Suppressor macrophage treated with lipopolysaccharide for 4 hours (primary cell): ENCODE measurements at regions not wholly inside any gene's neighbourhood (a gene's known extent, or its start where the extent isn't known, plus 50 kb on each side); places are given as distances from the start of the nearest gene placed in this dataset.
A peak's percentile ranks its signal among the peaks of the same experiment; 100 is the strongest.

Experiments
- DNase-seq: peaks from one replicate; pipeline ENCODE4 v3.0.0-alpha.2; 2020

DNA sequence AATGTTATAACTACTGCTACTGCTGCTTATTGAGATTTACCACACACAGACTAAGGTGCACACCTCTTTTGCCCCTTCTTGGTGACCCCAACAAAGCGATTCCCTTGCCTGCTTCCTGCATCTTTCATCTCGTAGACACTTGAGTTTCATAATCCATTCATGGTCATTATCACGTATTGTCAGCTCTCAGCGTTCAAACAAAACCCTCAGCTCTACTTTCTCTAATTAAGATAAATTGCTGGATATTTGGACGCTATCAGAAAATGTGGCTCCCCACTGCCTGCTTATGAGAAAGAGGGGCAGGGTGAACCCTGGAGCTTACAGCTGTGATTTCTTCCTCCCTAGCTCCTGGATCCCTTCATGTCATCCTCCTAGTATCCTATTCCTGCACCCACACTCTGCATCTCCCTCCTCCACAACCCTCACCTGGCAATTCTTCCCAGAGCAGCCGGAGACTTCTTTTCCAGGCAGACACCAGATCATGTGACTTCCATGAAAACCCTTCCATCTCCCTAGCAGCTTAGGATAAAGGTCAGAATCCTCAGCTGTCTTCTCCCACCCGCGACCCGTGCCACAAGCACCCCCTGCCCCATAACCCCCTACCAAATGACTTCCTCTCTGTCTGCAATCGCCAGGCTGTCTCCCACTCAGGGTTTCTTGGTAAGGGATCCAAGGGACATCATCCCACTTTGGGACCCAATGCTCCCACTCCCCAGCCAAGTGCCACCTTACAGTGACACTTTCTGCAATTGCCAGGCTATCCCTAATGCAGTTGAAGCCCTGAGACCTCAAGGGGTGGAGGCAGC, 146.5 kb downstream of the NSG2 start:
- DNase-seq = no peak

DNA sequence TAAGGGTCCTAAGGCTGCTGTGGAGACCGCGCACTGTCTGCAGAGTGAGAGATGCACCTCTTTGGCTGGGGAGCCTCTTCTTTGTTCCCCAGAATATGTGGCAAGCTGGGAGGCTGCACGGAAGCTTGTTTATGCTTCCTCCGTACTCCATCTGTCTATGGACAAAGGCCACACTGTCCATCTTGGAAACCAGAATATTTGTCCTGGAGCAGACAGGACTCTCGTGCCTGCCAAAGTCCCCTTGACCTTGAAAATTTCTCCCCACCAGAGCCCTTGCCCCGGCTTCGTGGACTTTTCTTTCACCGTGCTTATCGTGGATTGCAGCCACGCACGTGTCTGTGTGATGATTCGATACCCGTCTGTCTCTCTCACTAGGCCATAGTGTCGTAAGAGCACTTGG, 147.4 kb downstream of the NSG2 start:
- no peak for DNase-seq

DNA sequence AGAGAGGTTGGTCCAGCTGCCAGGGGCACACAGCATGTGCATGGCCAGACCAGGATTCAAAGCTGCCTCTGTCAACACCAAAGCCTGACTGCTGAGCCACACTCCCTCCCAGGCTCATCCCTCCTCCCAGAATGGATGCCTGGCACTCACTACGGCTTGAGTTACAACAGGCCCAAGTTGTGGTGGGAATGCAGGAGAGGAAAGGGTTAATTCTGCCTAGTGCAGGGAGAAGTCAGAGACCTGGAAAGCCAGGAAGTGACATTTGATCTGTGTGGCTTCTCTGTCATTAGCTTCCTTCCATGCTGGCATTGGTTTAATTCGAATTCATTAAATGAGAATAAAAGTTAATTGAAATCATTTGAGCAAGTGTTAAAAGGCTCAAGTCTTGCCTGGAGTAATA, 150.0 kb downstream of the NSG2 start:
- DNase-seq = no peak

DNA sequence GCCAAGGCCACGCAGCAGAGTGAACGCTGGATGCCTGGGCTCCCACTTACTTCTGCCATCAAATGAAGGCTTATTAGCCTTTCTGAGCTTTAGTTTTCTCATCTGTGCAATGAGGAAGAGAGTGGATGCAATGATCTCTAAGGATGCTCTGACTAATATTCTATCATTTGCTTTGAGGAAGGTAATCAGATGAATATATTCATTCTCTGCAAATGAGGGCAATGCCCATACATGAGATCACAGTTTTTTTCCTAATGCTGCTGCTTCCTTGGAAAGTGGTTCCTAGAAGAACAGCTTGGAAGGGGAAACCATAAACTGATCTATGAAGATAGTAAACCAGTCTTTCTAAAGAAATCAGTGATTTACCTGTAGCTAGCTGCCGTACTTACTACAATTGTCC, 152.4 kb downstream of the NSG2 start:
- DNase-seq = no peak

DNA sequence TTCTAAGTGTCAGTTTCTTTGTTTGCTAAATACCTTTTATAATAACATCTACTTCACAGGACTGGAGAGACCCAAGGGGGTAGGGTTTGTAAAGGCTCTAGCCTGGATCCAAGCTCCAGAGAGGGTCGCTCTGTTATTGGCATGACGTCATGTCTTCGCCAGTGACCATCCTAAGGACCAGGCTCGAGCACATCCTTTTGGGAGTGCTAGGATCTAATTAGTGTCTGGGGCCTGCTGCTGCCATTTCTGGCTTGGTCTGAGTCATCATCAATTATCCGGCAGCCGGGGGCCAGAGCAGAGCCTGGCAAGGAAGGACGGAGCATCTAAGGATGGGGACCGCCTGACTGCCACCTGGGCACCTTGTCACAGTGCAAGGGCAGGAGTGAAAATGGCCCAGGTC, 153.0 kb downstream of the NSG2 start:
- DNase-seq = no peak

DNA sequence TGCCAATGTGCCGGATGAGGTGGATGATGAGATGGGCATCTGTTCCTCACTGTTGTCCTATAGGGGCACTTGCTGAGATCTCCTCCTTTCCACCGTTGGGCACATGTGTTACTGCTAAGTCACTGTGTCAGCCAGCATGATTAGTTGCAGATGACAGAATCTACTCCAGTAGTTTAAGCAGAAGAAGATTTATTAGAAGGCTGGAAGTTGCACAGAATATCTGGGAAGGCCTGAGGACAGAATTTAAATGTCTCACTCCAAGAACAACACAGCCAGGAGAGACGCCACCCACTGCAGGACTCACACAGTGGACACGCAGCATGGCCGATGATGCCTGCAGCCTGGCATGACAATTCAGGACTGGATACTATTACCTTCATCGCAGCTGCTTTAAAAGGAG, 157.5 kb downstream of the NSG2 start:
- no peak for DNase-seq

DNA sequence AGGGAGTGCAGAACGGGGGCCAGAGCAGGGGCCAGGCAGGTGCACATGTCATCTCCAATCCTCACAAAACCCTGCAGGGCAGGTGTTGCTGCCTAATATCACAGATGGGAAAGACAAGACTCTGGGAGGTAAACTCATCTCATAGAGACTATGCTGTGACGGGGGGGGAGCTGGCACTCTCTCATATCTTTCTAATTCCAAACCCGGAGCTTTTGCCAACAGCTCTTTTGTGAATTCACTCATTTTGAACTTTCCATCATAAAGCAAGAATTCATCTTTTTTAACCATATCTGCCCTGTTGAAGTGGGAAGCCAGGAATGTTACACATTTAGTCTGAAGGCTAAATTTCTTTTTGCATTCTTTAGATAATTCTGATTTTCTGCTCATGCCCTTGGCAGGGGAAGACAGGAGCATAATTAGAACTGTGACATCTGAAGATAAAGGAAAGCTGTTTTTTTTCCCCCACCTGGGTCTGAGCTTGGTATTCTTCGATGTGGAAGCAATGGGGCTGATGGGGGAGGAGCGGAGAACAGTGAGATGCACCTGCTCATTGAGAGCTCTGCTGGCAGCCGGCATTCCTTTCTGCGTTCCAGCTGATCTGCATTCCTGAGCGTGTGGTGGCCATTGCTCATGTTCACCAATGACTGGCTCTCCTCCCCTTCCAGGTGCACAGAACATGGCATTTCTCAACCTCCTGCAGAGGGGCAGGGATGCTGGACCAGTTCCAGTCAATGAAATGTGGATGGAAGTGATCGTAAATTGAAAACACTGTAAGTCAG, 159.2 kb downstream of the NSG2 start:
- no peak for DNase-seq

DNA sequence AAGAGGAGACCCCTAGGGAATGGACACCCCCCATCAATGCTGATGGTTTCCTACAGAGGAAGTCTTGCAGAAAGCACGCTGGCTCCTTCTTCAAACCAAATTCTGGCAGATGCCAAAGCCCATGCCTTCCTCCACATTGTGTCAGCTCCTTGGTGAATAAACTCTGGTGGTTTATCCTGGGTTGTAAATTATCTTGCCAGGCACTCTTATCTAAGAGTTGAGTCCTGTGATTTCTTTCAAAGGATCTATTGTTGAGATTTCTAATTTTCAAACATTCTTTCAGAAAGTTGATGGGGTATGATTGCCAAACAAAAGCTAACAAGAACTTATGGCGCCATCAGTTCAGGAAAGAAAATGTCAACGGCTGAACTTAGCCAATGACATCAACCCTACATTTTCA, 160.4 kb downstream of the NSG2 start:
- DNase-seq = no peak

DNA sequence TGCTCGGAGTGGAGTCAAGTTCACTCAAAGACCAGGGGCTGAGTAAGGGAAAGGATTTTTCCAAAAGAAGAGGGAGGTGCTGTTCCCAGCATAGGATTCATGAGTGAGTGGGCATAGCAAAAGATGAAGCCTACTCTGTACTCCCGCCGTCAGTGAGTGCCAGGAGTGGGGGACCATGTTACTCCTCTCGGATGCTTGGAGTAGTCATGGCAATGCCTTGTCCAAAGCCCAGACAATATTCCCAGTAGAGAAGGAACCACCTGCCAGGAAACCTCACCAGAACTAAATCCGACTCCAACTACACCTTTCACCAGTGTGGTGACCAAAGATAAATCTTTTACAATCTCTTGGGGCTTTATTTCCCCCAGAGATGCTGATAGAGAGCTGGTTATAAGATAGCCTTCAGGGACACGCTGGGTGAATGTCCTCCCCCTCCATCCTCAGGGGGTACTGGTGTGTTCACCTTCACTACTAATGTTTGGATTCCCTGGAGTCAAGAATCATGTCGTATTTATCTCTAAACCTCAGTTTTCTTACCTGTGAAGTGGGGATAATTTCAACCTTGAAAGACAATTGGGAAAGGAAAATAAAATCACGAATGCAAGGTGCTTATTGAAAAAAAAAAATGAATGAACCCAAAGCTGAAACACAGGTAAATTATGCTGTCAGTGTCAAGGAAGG, 165.2 kb downstream of the NSG2 start:
- DNase-seq = no peak

DNA sequence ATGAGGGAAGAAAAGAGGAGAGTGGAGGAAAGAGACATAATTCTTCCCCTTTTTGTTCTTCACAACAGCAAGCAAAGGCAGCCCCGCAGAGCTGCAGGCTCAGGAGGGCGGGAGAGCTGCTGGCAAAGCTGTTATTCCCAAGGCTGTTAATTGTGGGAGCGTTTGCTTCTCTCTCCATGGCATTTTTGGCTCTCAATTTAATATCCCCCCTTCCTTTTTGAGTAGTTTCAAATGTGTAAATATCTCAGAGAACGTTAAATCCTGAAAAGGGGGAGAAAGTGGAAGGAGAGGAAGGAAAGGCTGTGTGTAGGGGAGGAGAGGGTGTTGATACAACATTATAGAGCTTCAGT, 165.7 kb downstream of the NSG2 start:
- no peak for DNase-seq

DNA sequence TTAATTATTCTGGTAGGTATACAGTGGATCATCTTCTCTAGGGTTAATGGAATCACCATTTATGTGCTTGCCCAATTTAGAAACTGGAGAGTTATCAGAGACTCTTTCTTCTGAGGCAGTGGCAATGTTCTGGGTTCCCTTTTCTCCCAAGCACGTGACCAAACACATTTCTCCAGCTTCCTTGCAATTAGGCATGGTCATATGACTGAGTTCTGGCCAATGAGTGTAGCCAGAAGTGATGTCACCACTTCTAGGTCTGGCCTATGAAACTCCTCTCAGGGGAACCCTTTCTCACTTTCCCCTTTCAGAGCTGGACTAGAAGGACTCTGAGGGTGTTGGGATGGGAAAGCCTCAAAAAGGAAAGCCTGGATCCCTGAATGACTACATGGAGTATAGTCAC, 172.0 kb downstream of the NSG2 start:
- DNase-seq = peak; percentile 5

DNA sequence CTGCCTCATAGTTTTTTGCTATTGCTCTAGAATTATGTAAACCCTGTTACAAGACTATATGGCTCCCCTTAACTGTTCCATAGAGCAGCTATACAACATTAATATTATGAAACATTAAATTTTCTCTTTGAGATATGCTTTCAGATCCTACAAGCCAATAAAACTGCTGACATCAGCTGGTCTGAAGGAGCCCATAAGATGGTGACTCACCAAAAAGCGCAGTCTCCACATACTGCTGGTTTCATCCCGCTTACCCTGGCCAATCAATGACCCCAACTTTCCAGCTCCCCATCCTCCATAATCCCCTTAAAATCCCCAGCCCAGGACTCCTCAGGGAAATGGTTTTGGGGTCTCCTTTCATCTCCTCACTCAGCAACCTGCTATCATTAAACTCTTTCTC, 172.7 kb downstream of the NSG2 start:
- no peak for DNase-seq

DNA sequence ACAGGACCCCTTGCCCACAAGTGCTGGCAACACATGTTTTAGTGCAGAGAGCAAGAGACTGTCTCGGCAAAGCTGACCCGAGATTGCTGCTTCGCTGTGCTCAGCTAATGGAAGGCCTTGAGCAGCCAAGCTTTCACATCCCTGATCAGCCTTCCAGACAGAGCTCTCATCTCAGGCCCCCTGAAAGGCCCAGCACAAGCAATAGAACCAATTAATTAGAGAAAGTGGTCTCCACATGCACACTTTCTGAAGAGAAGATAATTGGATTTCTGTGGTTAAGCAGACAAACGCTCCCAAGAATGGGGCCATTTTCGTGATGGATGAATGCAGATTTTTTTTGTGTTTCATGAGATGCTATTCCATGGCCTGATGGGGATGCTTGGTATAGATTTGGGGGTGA, 174.9 kb downstream of the NSG2 start:
- DNase-seq = no peak

DNA sequence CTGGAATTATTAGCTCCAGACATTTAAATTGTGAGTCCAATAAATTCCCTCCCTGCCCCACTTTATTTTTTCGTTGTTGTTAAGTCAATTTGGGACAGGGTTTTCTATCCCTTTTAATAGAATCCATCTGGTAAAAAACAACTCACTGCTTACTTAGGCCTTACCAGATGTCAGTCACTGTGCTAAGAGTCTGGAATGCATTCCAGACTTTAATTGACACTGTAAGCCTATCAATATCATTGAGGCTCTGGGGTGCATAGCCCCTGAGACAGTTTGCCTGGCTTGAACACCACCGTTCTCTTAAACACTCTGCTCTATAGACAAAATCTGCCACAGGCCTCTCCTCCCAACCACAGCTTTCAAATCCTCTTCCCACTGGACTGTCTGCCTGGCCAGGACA, 175.9 kb downstream of the NSG2 start:
- DNase-seq = no peak

DNA sequence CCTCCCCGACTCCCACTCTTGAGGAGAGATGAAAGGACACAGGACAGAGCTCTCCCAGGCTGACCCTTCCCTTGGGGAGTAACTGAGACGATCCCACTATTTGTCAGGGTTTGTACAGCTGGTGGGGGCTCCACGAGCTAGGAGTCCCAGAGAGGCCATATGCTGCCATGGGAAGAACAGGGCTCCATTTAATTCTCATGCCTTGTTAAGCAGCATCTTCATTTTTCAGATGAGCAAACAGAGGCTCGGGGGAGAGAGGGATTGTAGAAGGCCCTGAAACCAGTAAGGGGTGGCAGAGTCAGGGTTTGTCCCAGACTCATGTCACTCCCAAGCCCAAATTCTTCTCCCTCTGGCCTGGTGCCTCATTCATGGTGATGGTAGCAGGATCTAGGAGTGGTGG, 176.4 kb downstream of the NSG2 start:
- no peak for DNase-seq

DNA sequence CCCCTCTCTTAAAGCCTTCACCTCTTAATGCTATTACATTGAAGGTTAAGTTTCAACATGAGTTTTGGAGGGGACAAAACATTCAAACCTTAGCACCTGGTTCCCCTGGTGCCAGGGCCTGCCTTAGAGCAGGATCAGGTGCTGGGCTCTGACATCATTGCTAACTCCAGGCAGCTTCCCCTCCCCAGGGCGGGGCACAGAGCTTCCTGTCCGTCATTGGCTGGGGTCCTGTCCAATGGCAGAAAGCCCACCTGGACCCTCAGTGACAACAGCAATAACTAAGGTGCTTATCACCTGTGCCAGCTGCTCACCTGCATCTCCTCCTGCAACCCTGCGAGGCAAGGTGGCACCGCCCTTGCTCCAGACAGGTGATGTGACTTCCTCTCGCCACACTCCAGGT, 177.4 kb downstream of the NSG2 start:
- no peak for DNase-seq

DNA sequence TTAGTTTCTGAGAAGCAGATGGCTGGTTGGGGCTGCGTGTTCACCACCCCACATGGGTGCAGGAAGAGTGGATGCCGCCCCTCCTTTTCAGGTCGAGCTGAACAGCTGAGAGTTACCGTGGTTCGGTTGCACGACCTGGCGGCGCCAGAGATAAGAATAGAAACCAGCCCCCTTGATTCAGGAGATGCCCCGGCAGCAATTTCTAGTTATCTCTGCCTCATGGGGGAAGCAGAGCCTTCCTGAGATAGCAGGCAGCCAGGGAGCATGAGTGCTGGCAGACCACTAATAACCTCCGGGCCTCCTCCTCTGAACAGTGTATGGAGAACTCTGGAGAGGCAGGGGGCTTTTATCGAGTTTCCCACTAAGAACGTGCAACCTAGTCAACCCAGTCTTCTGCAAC, 177.8 kb downstream of the NSG2 start:
- DNase-seq = no peak

DNA sequence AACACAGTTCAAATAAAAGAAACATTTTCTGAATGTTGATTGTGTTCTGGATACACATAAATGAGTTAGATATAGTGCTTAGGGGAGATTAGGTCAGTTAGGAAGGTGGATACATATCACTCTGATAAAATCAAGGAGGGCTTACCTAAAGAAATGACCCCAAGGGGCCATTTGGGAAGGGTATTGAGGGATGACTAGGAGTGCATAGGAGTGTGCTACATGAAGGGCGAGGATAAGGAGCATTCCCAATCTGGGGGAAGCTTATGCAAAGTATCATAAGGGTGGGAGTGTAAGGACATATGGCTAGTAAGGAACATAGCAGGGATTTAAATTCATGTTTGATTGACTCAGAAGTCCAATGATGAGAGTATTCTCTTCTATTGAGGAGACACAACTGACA, 183.6 kb downstream of the NSG2 start:
- no peak for DNase-seq

DNA sequence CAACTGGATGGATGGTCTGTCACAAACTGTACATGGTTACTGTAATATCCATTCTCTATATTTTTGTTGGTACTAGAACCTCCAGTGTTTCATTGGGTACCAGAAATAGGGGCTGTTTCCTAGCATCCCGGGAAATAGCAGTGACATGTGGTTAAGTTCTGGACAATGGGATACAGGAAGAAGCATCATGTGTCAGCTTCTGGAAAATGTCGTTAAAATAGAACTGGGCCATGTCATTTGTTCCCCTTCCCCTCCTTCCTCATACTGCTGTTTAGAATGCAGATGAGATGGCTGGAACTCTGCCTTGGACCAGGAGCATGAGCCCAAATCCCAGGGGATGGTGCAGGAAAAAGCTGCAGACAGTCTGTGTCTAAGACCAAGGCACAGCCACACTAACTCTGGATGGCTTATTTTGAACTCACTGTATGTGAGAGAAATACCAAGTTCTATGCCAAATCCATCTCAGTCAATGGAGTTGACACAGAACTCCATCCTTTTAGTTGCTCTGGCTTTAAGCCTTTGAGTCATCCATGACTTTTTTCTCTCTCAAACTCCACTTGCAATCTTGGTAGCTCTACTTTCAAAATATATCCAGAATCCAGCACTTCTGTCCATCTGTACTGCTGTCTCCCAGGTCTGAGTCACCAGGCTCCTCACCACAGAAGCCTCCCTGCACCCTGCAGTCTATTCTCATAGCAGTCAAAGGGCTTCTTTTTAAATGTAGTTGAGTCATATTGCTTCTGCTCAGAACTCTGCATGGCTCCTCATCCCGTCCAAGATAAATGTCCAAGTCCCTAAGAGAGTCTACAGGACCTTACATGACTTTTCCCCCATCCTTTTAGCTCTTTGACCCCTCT, 184.2 kb downstream of the NSG2 start:
- no peak for DNase-seq

DNA sequence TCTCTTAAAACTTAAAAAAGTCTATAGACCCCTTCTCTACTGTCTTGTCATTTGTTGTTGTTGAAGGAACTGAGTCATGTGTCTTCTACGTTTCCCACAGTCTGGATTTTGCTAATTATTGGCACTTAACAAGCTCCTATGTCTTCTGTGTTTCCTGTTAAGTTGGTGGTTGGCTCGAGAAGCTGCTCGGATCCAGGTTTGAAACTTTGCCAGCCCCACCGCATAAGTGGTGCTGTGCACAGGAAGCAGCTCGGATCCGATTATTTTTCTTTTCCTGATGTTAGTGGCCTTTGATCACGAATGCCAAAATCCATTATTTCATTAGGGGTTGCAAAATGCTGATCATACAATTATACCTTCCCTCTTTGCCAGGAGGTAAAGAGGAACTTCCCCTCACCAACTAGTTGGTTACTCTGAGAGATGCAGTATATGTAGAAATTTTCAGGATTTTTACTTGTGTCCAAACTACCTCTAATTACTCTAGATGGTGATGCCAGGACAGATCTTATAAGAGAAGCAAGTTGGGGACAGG, 186.5 kb downstream of the NSG2 start:
- DNase-seq = no peak

DNA sequence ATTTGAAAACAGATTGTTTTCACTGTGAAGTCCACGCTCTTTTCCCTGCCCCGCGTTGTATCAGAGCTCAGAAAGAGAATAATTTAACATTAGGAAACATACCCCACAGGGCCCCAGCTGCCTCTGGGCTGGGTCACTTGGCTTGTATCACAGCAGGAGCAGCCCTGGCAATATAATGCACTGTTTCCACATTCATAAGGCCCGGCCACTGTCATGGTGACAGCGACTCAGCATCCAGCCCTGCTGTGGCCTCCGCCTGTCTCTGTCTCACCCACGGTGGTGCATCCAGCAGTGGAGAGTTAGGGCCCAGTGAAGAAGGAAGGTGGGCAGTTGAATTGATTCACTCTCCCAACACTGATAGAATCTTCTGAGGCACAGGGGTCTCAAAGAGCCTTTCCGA, 188.9 kb downstream of the NSG2 start:
- DNase-seq = no peak

DNA sequence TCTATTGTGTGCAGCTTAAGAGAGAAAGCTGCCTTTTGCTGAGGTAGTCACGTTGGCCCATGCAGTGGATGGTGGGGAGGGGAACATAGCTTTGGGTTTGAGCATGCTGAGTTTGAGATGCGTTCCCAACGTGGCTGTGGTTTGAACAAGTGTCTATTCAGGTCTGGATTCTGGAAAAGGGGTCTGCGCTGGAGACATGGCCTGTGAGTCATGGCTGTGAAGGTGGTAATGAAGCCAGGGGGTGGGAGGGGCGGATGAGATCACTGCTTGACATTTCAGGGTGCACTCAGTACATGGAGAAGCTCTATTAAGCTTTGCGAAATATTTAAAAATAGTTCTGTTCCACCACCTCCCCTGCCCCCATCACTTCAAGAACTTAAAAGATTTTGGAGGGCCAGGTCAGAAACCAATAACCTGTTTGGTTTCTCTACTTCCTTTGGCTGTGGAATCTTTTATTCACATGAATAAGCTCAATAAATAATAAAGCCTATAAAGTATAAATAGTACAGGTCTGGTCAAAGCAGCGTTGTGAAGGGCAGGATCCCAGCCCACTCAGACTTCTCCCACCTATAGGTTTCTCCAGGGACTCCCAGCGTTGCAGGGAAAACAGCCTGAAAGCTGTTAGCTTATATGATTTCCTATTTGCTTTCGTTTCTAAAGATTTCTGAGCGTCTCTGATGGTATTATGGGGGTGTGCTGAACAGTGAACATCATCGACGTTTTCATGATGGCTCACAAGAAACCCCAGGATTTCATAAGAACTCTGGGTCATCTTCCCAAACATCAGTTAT, 189.9 kb downstream of the NSG2 start:
- no peak for DNase-seq
